ENCODE measurements at regions not wholly inside any gene's neighbourhood (a gene's known extent, or its start where the extent isn't known, plus 50 kb on each side); places are given as distances from the start of the nearest gene placed in this dataset.

GRCh38 chr6:19715167-19715551 lies 122.0 kb upstream of the ID4 start:
- H3K4me3 ChIP-seq (ENCODE audit: low read depth, low read length, poor library complexity, severe bottlenecking), result no peak overlapping the region
- H3K9me3 ChIP-seq (ENCODE audit: low read length), result no peaks in the 10 kb centered on the region
- H3K9ac ChIP-seq (ENCODE audit: low read length), result no peak overlapping the region
- no peaks in the 10 kb centered on the region for H3F3A ChIP-seq (ENCODE audit: insufficient read depth, low read length)
- TF ChIP-seq EZH2 (IDR thresholded peaks at IDR 0.05; ENCODE audit: borderline replicate concordance, low read length), result no peak
- TF ChIP-seq CTCF (IDR thresholded peaks at IDR 0.05; ENCODE audit: low read length), result no peak
- H3K4me1 ChIP-seq (ENCODE audit: insufficient read depth, low read length, severe bottlenecking), result no peaks in the 10 kb centered on the region
- no peak overlapping the region for H2AFZ ChIP-seq (ENCODE audit: low read length)
- no peaks in the 10 kb centered on the region for H3K36me3 ChIP-seq (ENCODE audit: insufficient read depth, low read length)
- no peaks in the 10 kb centered on the region for H4K20me1 ChIP-seq (ENCODE audit: insufficient read depth, low read length)
- H3K4me2 ChIP-seq (ENCODE audit: low read length), result no peak overlapping the region
- no peaks in the 10 kb centered on the region for H3K79me2 ChIP-seq (ENCODE audit: insufficient read depth, low read length)
- H3K27me3 ChIP-seq (ENCODE audit: insufficient read depth, low read length), result no peaks in the 10 kb centered on the region
- H3K27ac ChIP-seq (ENCODE audit: low read depth, low read length, poor library complexity, severe bottlenecking), result no peak overlapping the region
- H3K9me2 ChIP-seq (ENCODE audit: low read depth, low read length), result no peaks in the 10 kb centered on the region

DNA sequence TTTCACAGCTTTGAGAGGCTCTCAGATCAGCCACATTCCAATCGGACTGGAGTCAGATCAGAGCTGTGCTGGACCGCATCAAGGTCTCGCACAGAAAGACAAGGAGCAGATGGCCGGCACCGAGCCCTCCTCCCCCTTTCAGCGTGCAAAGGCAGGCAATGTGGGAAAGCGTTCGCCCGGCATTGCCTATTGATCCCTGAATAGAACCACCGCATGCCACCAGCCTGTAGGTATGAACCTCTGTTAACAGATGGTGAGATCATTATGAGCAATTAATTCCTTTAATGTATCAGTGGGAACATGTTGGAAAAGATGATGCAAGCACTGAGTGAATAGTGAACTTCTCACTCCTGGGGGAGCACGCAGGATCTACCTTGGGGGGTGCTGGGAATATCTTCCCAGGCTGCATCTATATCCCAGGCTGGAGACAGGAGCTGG lies 117.5 kb upstream of the ID4 start:
- Histone ChIP-seq H3K36me3 (ENCODE audit: insufficient read depth, low read length) (no peaks in the 10 kb centered on the region), H3K4me3 (ENCODE audit: low read depth, low read length, poor library complexity, severe bottlenecking) (no peak overlapping the region), H3K79me2 (ENCODE audit: insufficient read depth, low read length) (no peaks in the 10 kb centered on the region), H3K4me1 (ENCODE audit: insufficient read depth, low read length, severe bottlenecking) (no peaks in the 10 kb centered on the region), H3K27ac (ENCODE audit: low read depth, low read length, poor library complexity, severe bottlenecking) (no peak overlapping the region), H3K9me2 (ENCODE audit: low read depth, low read length) (no peaks in the 10 kb centered on the region), H3K27me3 (ENCODE audit: insufficient read depth, low read length) (no peaks in the 10 kb centered on the region), H4K20me1 (ENCODE audit: insufficient read depth, low read length) (no peaks in the 10 kb centered on the region), H2AFZ (ENCODE audit: low read length) (no peak overlapping the region), H3K9ac (ENCODE audit: low read length) (no peak overlapping the region), H3K4me2 (ENCODE audit: low read length) (no peak overlapping the region), H3F3A (ENCODE audit: insufficient read depth, low read length) (no peaks in the 10 kb centered on the region), H3K9me3 (ENCODE audit: low read length) (no peaks in the 10 kb centered on the region)
- TF ChIP-seq EZH2 (IDR thresholded peaks at IDR 0.05; ENCODE audit: borderline replicate concordance, low read length) (no peak), CTCF (IDR thresholded peaks at IDR 0.05; ENCODE audit: low read length) (no peak)

- no peak for TF ChIP-seq EZH2 (IDR thresholded peaks at IDR 0.05; ENCODE audit: borderline replicate concordance, low read length)
- TF ChIP-seq CTCF (IDR thresholded peaks at IDR 0.05; ENCODE audit: low read length), result no peak
- Histone ChIP-seq H2AFZ (ENCODE audit: low read length) (no peak overlapping the region), H3K4me1 (ENCODE audit: insufficient read depth, low read length, severe bottlenecking) (no peaks in the 10 kb centered on the region), H3K9me2 (ENCODE audit: low read depth, low read length) (no peaks in the 10 kb centered on the region), H3K9me3 (ENCODE audit: low read length) (no peaks in the 10 kb centered on the region), H3K27ac (ENCODE audit: low read depth, low read length, poor library complexity, severe bottlenecking) (no peak overlapping the region), H3K9ac (ENCODE audit: low read length) (no peak overlapping the region), H4K20me1 (ENCODE audit: insufficient read depth, low read length) (no peaks in the 10 kb centered on the region), H3K79me2 (ENCODE audit: insufficient read depth, low read length) (no peaks in the 10 kb centered on the region), H3K4me2 (ENCODE audit: low read length) (no peak overlapping the region), H3K4me3 (ENCODE audit: low read depth, low read length, poor library complexity, severe bottlenecking) (no peak overlapping the region), H3K36me3 (ENCODE audit: insufficient read depth, low read length) (no peaks in the 10 kb centered on the region), H3F3A (ENCODE audit: insufficient read depth, low read length) (no peaks in the 10 kb centered on the region), H3K27me3 (ENCODE audit: insufficient read depth, low read length) (no peaks in the 10 kb centered on the region)
Measured at GRCh38 chr6:19721766-19722377, 115.3 kb upstream of the ID4 start.

Data from OCI-LY1 (cell line).